Endometrial microvascular endothelial cells (primary cell): ENCODE measurements at regions not wholly inside any gene's neighbourhood (a gene's known extent, or its start where the extent isn't known, plus 50 kb on each side); places are given as distances from the start of the nearest gene placed in this dataset.

Experiments
- in situ Hi-C: cut with HindIII; loops from 2 replicates; pipeline ENCODE4 v1.10.0; 2017; ENCODE audit warnings: low sequenced_read_pairs, low pct_unique_long_range_greater_than_20kb; ENCODE audit errors: inconsistent ontology term

- in situ Hi-C loops: no loop called here
Measured at GRCh38 chr10:10361301-10361885, 656.3 kb upstream of the CELF2 start.

- in situ Hi-C loops: no loop called here
Measured at GRCh38 chr10:10362800-10363199, 654.9 kb upstream of the CELF2 start.

GRCh38 chr10:10363217-10363616 is 654.5 kb upstream of the CELF2 start:
- in situ Hi-C loops: no loop called here

GRCh38 chr10:10364902-10365301 is 652.8 kb upstream of the CELF2 start:
- in situ Hi-C loops: no loop called here

- in situ Hi-C loops: no loop called here
Measured at GRCh38 chr10:10365676-10366075, 652.0 kb upstream of the CELF2 start.

GRCh38 chr10:10366836-10367235 is 650.8 kb upstream of the CELF2 start:
- in situ Hi-C loops: no loop called here

- in situ Hi-C loops: no loop called here
Measured at GRCh38 chr10:10367264-10367663, 650.4 kb upstream of the CELF2 start.

- in situ Hi-C loops: no loop called here
Measured at GRCh38 chr10:10368951-10369576, 648.6 kb upstream of the CELF2 start.

GRCh38 chr10:10385831-10386230 is 631.8 kb upstream of the CELF2 start:
- in situ Hi-C loops: no loop called here

GRCh38 chr10:10389182-10389581 is 628.5 kb upstream of the CELF2 start:
- in situ Hi-C loops: no loop called here

GRCh38 chr10:10392511-10392910 is 625.2 kb upstream of the CELF2 start:
- in situ Hi-C loops: no loop called here

GRCh38 chr10:10394933-10395658 is 622.6 kb upstream of the CELF2 start:
- in situ Hi-C loops: no loop called here

- in situ Hi-C loops: no loop called here
Measured at GRCh38 chr10:10396601-10397000, 621.1 kb upstream of the CELF2 start.

- in situ Hi-C loops: no loop called here
Measured at GRCh38 chr10:10397906-10398305, 619.8 kb upstream of the CELF2 start.

GRCh38 chr10:10403762-10404161 is 613.9 kb upstream of the CELF2 start:
- in situ Hi-C loops: no loop called here

GRCh38 chr10:10417671-10418070 is 600.0 kb upstream of the CELF2 start:
- in situ Hi-C loops: no loop called here

- in situ Hi-C loops: no loop called here
Measured at GRCh38 chr10:10418387-10418786, 599.3 kb upstream of the CELF2 start.

- in situ Hi-C loops: no loop called here
Measured at GRCh38 chr10:10421071-10421470, 596.6 kb upstream of the CELF2 start.

- in situ Hi-C loops: no loop called here
Measured at GRCh38 chr10:10431422-10432066, 586.1 kb upstream of the CELF2 start.
